Hepatocyte (in vitro differentiated cells): ENCODE measurements at regions not wholly inside any gene's neighbourhood (a gene's known extent, or its start where the extent isn't known, plus 50 kb on each side); places are given as distances from the start of the nearest gene placed in this dataset.

Experiments used
- EZH2 ChIP-seq: fragments of 200-600 bp; sonication (generic); IDR thresholded peaks from 2 replicates; pipeline ENCODE4 v1.6.1; 2016; ENCODE audit warnings: antibody characterized with exemption, mild to moderate bottlenecking, borderline replicate concordance
- TF ChIP-seq, protein P1 (sequence below): fragments of 200-600 bp; sonication (generic); IDR thresholded peaks from 2 replicates; pipeline ENCODE4 v1.5.1; 2016; ENCODE audit warnings: antibody characterized with exemption, mild to moderate bottlenecking; ENCODE audit not compliant: poor library complexity

DNA sequence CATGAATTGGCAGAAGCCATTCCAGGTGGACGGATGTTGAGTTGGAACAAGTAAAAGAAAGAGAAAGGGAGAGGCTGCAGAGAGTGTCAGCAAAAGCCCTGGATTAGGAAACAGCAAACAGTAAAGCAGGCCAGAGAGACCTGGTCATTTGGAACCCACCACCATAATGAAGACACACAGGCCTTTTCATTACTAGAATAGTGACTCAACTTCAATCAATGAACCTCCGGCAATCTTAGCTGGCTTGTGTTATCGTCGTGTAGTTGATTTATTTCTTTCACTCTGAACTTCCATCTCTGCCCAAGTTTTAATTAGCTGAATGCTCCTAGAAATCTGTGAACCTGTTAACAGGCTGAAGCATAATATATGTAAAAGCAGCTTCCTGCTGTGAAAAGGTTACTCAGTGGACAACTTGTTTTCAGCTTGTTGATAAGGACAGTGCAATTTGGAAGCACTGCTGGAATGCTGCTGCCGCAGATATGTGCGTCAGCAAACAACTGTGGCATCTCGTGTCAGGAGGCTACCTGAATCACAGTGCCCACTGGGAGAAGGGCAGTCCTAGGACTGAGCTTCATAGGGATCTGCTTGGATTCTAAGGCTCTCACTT lies 68.8 kb downstream of the SPANXN4 start:
- TF ChIP-seq EZH2: no peak
- TF ChIP-seq, protein P1, sequence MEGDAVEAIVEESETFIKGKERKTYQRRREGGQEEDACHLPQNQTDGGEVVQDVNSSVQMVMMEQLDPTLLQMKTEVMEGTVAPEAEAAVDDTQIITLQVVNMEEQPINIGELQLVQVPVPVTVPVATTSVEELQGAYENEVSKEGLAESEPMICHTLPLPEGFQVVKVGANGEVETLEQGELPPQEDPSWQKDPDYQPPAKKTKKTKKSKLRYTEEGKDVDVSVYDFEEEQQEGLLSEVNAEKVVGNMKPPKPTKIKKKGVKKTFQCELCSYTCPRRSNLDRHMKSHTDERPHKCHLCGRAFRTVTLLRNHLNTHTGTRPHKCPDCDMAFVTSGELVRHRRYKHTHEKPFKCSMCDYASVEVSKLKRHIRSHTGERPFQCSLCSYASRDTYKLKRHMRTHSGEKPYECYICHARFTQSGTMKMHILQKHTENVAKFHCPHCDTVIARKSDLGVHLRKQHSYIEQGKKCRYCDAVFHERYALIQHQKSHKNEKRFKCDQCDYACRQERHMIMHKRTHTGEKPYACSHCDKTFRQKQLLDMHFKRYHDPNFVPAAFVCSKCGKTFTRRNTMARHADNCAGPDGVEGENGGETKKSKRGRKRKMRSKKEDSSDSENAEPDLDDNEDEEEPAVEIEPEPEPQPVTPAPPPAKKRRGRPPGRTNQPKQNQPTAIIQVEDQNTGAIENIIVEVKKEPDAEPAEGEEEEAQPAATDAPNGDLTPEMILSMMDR: no peak
